ENCODE measurements at regions not wholly inside any gene's neighbourhood (a gene's known extent, or its start where the extent isn't known, plus 50 kb on each side); places are given as distances from the start of the nearest gene placed in this dataset.

DNA sequence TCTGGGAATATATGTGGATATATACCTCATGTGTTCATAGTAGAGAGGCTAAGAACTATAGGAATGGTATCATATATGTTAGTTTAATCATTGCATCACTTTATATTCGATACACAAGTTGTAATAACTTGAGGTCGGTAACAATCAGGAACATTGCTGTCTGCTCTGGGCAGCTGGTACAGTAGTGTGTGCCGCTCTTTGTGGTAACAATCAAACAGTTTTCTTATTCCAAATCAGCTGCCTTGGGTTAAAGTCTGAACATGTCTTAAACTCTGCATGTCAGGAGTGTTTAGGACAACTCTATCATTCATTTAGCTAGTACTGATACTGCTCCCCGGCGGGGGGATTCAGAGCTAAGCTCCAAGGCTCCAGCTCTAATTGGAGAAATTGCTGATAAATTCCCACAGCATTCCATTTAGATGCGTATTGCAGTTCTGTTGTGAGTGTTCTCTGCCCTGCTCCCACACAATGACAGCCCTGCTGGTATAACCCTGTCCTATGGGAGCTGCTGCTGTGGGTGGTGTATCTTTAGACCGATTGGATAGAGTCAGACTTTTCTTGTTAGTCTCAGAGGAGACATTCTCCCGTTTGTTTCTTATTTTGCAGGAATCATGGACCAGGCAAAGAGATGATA is 707.5 kb upstream of the FZD8 start:
- no peak overlapping the region for H3K4me3 ChIP-seq
- H3K27ac ChIP-seq = no peak overlapping the region
- no peaks in the 10 kb centered on the region for H3K4me1 ChIP-seq
- WGBS, 2 donors = 49 to 57% methylated on average over 8 of the region's 8 CpGs
- FAIRE-seq (no peak), DNase-seq (no peak), ATAC-seq (no peak)
- no peak for TF ChIP-seq CTCF (IDR thresholded peaks at IDR 0.05)
- intact Hi-C loops (cut with DNase I) = no loop called here
- no peaks in the 10 kb centered on the region for H3K9me3 ChIP-seq
- H3K36me3 ChIP-seq = no peaks in the 10 kb centered on the region
- no peaks in the 10 kb centered on the region for H3K27me3 ChIP-seq

GRCh38 chr10:36345807-36346206 is 703.7 kb upstream of the FZD8 start:
- Histone ChIP-seq H3K9me3 (no peaks in the 10 kb centered on the region), H3K4me3 (no peak overlapping the region), H3K4me1 (no peaks in the 10 kb centered on the region), H3K36me3 (no peaks in the 10 kb centered on the region), H3K27me3 (no peaks in the 10 kb centered on the region), H3K27ac (no peak overlapping the region)
- intact Hi-C loops (cut with DNase I) = no loop called here
- TF ChIP-seq CTCF (IDR thresholded peaks at IDR 0.05) = no peak
- DNase-seq = no peak
- peak in 1 of 4 donors; percentile 14 for ATAC-seq
- FAIRE-seq = no peak

DNA sequence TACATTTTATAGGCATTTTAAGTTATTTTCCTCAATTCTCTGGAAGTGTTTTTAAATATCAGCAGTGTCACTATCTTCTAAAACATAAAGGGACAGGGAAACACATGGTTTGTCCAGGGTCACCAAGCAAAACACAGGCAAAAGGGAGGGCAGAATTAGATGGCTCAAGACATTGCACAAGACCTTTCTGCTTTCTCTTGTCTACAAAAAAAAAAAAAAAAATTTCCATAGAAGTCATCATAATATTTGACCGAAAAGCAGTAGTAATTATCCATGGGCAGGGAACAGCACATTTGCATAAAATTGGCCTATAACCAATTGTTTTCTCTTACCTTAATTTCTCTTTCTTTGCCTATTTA is 703.1 kb upstream of the FZD8 start:
- TF ChIP-seq CTCF (IDR thresholded peaks at IDR 0.05) = no peak
- Histone ChIP-seq H3K4me1 (no peaks in the 10 kb centered on the region), H3K9me3 (no peaks in the 10 kb centered on the region), H3K27me3 (no peaks in the 10 kb centered on the region), H3K27ac (no peak overlapping the region), H3K4me3 (no peak overlapping the region), H3K36me3 (no peaks in the 10 kb centered on the region)
- FAIRE-seq (no peak), ATAC-seq (no peak), DNase-seq (no peak)
- 100% methylated on average over 1 of the region's 1 CpG for WGBS, 2 donors
- intact Hi-C loops (cut with DNase I) = no loop called here

GRCh38 chr10:36344240-36345174 is 702.4 kb upstream of the FZD8 start:
- ATAC-seq (no peak), FAIRE-seq (no peak), DNase-seq (no peak)
- Histone ChIP-seq H3K27ac (no peak overlapping the region), H3K27me3 (no peaks in the 10 kb centered on the region), H3K4me1 (no peaks in the 10 kb centered on the region), H3K36me3 (no peaks in the 10 kb centered on the region), H3K4me3 (no peak overlapping the region), H3K9me3 (no peaks in the 10 kb centered on the region)
- TF ChIP-seq CTCF (IDR thresholded peaks at IDR 0.05) = no peak
- WGBS, 2 donors = 62 to 67% methylated on average over 6 of the region's 6 CpGs
- intact Hi-C loops (cut with DNase I) = no loop called here

DNA sequence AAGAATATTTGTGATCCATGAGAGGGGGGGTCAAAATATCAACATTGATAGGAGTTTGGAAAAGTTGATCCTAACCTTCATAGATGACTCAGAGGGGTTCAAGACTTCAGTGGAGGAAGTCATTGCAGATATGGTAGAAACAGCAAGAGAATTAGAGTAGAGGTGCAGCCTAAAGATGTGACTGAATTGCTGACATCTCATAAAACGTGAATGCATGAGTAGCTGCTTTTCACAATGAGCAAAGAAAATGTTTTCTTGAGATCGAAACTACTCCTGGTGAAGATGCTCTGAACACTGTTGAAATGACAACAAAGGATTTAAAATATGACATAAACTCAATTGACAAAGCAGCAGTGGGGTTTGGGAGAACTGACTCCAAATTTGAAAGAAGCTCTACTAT is 700.7 kb upstream of the FZD8 start:
- H3K9me3 ChIP-seq = no peaks in the 10 kb centered on the region
- FAIRE-seq (no peak), DNase-seq (no peak), ATAC-seq (no peak)
- intact Hi-C loops (cut with DNase I) = no loop called here
- no peaks in the 10 kb centered on the region for H3K27me3 ChIP-seq
- H3K4me3 ChIP-seq = no peak overlapping the region
- no peak for TF ChIP-seq CTCF (IDR thresholded peaks at IDR 0.05)
- no peaks in the 10 kb centered on the region for H3K36me3 ChIP-seq
- H3K27ac ChIP-seq = no peak overlapping the region
- H3K4me1 ChIP-seq = no peaks in the 10 kb centered on the region
- 32 to 80% methylated on average over 2 of the region's 2 CpGs for WGBS, 2 donors
